HepG2 (cell line): ENCODE measurements at regions not wholly inside any gene's neighbourhood (a gene's known extent, or its start where the extent isn't known, plus 50 kb on each side); places are given as distances from the start of the nearest gene placed in this dataset.
A peak's percentile ranks its signal among the peaks of the same experiment; 100 is the strongest.

Source experiments
- ATAC-seq: fragments of 200-7000 bp; cut with Tn5 transposase; 3 replicates; pipeline ENCODE4 v1.9.1; 2020; ENCODE audit warnings: mild to moderate bottlenecking, moderate library complexity
- BruUV-seq: library from RNA; stranded (reverse); fragments of 400-500 nt; replicated peaks from 2 replicates; lab custom pipeline; 2021; lab: Mats Ljungman, UMichigan
- CTCF ChIA-PET: fragments of 300-600 bp; formaldehyde crosslinking; extraction: SDS; loops from one replicate; lab custom pipeline; 2021; ENCODE audit warnings: low total read pairs, inconsistent platforms, low intra/inter-chr PET ratio; lab: Yijun Ruan, JAX
- POLR2A ChIA-PET: fragments of 350-600 bp; sonication (Branson Sonifier 250); formaldehyde crosslinking; loops from one replicate; lab custom pipeline; 2020; ENCODE audit warnings: antibody characterized with exemption, inconsistent platforms; lab: Yijun Ruan, JAX
- DNase-seq: peaks from one replicate; pipeline ENCODE4 v3.0.0-alpha.2; 2015; ENCODE audit warnings: low spot score
- FAIRE-seq: peaks from 3 replicates; lab custom pipeline; 2011; peaks lifted over from hg19 to GRCh38; lab: Jason Lieb, UNC
- H2AFZ ChIP-seq: one replicate; pipeline ENCODE4 v1.6.1; 2011; ENCODE audit warnings: low read length, inconsistent platforms
- H3K27ac ChIP-seq: fragments of 300-600 bp; 3 replicates; pipeline ENCODE4 v1.8.0; 2011; ENCODE audit warnings: mixed run types, mild to moderate bottlenecking, mixed read lengths, low read length, inconsistent platforms; ENCODE audit not compliant: insufficient read depth; ENCODE audit errors: extremely low read length
- H3K27me3 ChIP-seq, 2 experiments: fragments of 200-600 bp in 1 of 2; 2 replicates in 1 of 2; 3 replicates in 1 of 2; pipeline versions ENCODE4 v1.6.0 to v1.8.0; 2011; ENCODE audit warnings: low read length in 2 of 2, mild to moderate bottlenecking in 2 of 2, moderate library complexity in 2 of 2, inconsistent platforms in 1 of 2; ENCODE audit not compliant: insufficient read depth in 2 of 2, control insufficient read depth in 1 of 2
- H3K36me3 ChIP-seq, 2 experiments: fragments of 200-600 bp in 1 of 2; replicated peaks in 1 of 2; 2 replicates in 1 of 2; 3 replicates in 1 of 2; pipeline versions ENCODE4 v1.5.1 to v1.8.0; 2011; ENCODE audit warnings: low read length in 2 of 2, inconsistent platforms in 1 of 2; ENCODE audit not compliant: insufficient read depth in 2 of 2, control insufficient read depth in 1 of 2
- H3K4me1 ChIP-seq: 2 replicates; pipeline ENCODE4 v1.5.1; 2012; ENCODE audit warnings: low read length, inconsistent platforms; ENCODE audit not compliant: insufficient read depth
- H3K4me2 ChIP-seq: 2 replicates; pipeline ENCODE4 v1.6.0; 2011; ENCODE audit warnings: low read depth, low read length, inconsistent platforms
- H3K4me3 ChIP-seq, 3 experiments: fragments of 200-600 bp in 1 of 3; sonication (generic), shearing (Covaris generic) in 1 of 3; replicated peaks in 1 of 3; 2 replicates each; pipeline ENCODE4 v1.5.1; 2011 to 2016; ENCODE audit warnings: low read length in 3 of 3, inconsistent platforms in 2 of 3, low read depth in 2 of 3, mild to moderate bottlenecking in 2 of 3, control low read depth in 1 of 3, mixed read lengths in 1 of 3; ENCODE audit not compliant: insufficient read depth in 1 of 3
- H3K79me2 ChIP-seq: one replicate; pipeline ENCODE4 v1.6.1; 2011; ENCODE audit warnings: low read length, inconsistent platforms; ENCODE audit not compliant: insufficient read depth
- H3K9ac ChIP-seq: 2 replicates; pipeline ENCODE4 v1.6.0; 2011; ENCODE audit warnings: mild to moderate bottlenecking, low read depth, low read length, inconsistent platforms; ENCODE audit not compliant: insufficient read depth
- H3K9me3 ChIP-seq: 2 replicates; pipeline ENCODE4 v1.5.1; 2012; ENCODE audit warnings: mild to moderate bottlenecking, low read length
- H4K20me1 ChIP-seq: 2 replicates; pipeline ENCODE4 v1.6.0; 2011; ENCODE audit warnings: inconsistent platforms, mild to moderate bottlenecking, low read length, moderate library complexity; ENCODE audit not compliant: insufficient read depth
- AFF4 ChIP-seq: sonication (generic); formaldehyde crosslinking; IDR thresholded peaks from 2 replicates; pipeline ENCODE4 v1.4.0; 2020; ENCODE audit warnings: missing genetic modification reagents
- ATF7 ChIP-seq, 2 experiments: fragments of 450-650 bp in 1 of 2; sonication (generic) in 1 of 2; formaldehyde crosslinking in 1 of 2; IDR thresholded peaks; 2 replicates each; pipeline versions ENCODE4 v1.4.0 to v1.6.1; 2016 to 2020; ENCODE audit warnings: antibody characterized with exemption in 1 of 2, mild to moderate bottlenecking in 1 of 2, missing genetic modification reagents in 1 of 2
- EZH2 ChIP-seq: conservative IDR thresholded peaks from 2 replicates; pipeline ENCODE4 v1.6.1; 2012; ENCODE audit warnings: mild to moderate bottlenecking, low read depth, low read length, moderate library complexity
- POLR2AphosphoS2 ChIP-seq: IDR thresholded peaks from 2 replicates; pipeline ENCODE4 v1.6.1; 2011; ENCODE audit warnings: low read depth, low read length, improper control_type of control experiment
- ZFP36L1 ChIP-seq: sonication (generic); formaldehyde crosslinking; IDR thresholded peaks from 2 replicates; pipeline ENCODE4 v1.8.0; 2022; ENCODE audit warnings: mild to moderate bottlenecking, missing genetic modification reagents, moderate library complexity
- WGBS: methylation state at CpG from one replicate; pipeline ENCODE4 v1.1.6; 2017; ENCODE audit warnings: low lambda C conversion rate; 5-methylcytosine and 5-hydroxymethylcytosine counted together
- in situ Hi-C: cut with HindIII; loops from 2 replicates; pipeline ENCODE4 v1.10.0; 2017; ENCODE audit warnings: low pct_unique_long_range_greater_than_20kb; ENCODE audit not compliant: extremely low pct_ligation_motif_present
- intact Hi-C: fragments of 100-400 bp; cut with micrococcal nuclease; formaldehyde crosslinking; loops from one replicate; pipeline ENCODE4 v1.10.0; 2022; ENCODE audit not compliant: unreplicated experiment
- TF ChIP-seq, protein P1 (sequence below): IDR thresholded peaks from 2 replicates; pipeline ENCODE4 v1.6.1; 2016; ENCODE audit warnings: low read depth, missing genetic modification reagents, missing compliant biosample characterization
- TF ChIP-seq, protein P2 (sequence below): IDR thresholded peaks from 2 replicates; pipeline ENCODE4 v1.6.1; 2016
- TF ChIP-seq, protein P3 (sequence below): sonication (generic); formaldehyde crosslinking; IDR thresholded peaks from 2 replicates; pipeline ENCODE4 v1.8.0; 2022; ENCODE audit warnings: missing genetic modification reagents, mild to moderate bottlenecking, borderline replicate concordance

DNA sequence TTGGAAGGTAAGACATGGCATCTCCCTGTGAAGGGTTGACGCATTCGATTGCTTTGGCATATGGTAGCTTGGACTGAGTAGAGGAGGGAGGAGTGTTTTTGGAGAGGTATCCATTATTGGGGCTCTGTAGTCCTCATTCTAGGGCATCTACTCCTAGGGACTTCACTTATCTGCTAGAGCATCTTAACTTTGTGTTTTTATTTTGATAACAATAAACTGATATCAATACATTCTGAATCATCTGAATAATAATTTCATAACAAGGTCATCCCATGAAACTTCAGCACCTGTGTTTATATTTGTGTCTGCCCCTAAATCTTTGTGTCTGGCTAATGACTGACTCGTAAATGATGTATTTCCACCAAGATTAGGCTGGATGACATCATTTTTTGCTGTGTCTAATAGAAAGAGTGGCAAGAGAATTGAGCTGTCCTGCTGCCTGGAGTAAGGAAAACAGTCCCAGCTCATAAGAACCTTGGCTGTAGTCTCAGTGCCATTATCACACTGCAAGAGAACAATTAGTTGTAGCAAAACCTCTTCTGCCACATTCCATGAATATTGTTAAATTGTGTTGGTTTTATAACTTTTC, 288.5 kb downstream of the PRL start:
- FAIRE-seq (no peak), ATAC-seq (no peak), DNase-seq (no peak)
- Histone ChIP-seq H2AFZ (no peak overlapping the region), H4K20me1 (no peaks in the 10 kb centered on the region), H3K9me3 (no peaks in the 10 kb centered on the region), H3K36me3 (no peaks in the 10 kb centered on the region), H3K4me1 (no peaks in the 10 kb centered on the region), H3K4me2 (no peak overlapping the region), H3K9ac (no peak overlapping the region), H3K27ac (no peak overlapping the region), H3K27me3 (no peaks in the 10 kb centered on the region), H3K79me2 (no peaks in the 10 kb centered on the region), H3K4me3 (no peak overlapping the region)
- in situ Hi-C loops, result no loop called here
- no TSS peak for BruUV-seq
- POLR2A ChIA-PET, result no interaction called here
- intact Hi-C loops, result no loop called here
- CTCF ChIA-PET, result no interaction called here
- TF ChIP-seq AFF4, result no peak
- TF ChIP-seq, protein P1, sequence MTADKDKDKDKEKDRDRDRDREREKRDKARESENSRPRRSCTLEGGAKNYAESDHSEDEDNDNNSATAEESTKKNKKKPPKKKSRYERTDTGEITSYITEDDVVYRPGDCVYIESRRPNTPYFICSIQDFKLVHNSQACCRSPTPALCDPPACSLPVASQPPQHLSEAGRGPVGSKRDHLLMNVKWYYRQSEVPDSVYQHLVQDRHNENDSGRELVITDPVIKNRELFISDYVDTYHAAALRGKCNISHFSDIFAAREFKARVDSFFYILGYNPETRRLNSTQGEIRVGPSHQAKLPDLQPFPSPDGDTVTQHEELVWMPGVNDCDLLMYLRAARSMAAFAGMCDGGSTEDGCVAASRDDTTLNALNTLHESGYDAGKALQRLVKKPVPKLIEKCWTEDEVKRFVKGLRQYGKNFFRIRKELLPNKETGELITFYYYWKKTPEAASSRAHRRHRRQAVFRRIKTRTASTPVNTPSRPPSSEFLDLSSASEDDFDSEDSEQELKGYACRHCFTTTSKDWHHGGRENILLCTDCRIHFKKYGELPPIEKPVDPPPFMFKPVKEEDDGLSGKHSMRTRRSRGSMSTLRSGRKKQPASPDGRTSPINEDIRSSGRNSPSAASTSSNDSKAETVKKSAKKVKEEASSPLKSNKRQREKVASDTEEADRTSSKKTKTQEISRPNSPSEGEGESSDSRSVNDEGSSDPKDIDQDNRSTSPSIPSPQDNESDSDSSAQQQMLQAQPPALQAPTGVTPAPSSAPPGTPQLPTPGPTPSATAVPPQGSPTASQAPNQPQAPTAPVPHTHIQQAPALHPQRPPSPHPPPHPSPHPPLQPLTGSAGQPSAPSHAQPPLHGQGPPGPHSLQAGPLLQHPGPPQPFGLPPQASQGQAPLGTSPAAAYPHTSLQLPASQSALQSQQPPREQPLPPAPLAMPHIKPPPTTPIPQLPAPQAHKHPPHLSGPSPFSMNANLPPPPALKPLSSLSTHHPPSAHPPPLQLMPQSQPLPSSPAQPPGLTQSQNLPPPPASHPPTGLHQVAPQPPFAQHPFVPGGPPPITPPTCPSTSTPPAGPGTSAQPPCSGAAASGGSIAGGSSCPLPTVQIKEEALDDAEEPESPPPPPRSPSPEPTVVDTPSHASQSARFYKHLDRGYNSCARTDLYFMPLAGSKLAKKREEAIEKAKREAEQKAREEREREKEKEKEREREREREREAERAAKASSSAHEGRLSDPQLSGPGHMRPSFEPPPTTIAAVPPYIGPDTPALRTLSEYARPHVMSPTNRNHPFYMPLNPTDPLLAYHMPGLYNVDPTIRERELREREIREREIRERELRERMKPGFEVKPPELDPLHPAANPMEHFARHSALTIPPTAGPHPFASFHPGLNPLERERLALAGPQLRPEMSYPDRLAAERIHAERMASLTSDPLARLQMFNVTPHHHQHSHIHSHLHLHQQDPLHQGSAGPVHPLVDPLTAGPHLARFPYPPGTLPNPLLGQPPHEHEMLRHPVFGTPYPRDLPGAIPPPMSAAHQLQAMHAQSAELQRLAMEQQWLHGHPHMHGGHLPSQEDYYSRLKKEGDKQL, result no peak
- no peak for TF ChIP-seq EZH2
- TF ChIP-seq, protein P2, sequence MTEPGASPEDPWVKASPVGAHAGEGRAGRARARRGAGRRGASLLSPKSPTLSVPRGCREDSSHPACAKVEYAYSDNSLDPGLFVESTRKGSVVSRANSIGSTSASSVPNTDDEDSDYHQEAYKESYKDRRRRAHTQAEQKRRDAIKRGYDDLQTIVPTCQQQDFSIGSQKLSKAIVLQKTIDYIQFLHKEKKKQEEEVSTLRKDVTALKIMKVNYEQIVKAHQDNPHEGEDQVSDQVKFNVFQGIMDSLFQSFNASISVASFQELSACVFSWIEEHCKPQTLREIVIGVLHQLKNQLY, result no peak
- no peak for TF ChIP-seq ZFP36L1
- peak; percentile 77 for TF ChIP-seq ATF7 (IDR thresholded peaks at IDR 0.05)
- TF ChIP-seq ATF7 (CRISPR knock-in tag; IDR thresholded peaks at IDR 0.05), result no peak
- no peak for TF ChIP-seq POLR2AphosphoS2
- TF ChIP-seq, protein P3, sequence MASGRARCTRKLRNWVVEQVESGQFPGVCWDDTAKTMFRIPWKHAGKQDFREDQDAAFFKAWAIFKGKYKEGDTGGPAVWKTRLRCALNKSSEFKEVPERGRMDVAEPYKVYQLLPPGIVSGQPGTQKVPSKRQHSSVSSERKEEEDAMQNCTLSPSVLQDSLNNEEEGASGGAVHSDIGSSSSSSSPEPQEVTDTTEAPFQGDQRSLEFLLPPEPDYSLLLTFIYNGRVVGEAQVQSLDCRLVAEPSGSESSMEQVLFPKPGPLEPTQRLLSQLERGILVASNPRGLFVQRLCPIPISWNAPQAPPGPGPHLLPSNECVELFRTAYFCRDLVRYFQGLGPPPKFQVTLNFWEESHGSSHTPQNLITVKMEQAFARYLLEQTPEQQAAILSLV, result no peak
- 14% methylated on average over 3 of the region's 3 CpGs for WGBS
